HG03097 (cell line): ENCODE measurements at regions not wholly inside any gene's neighbourhood (a gene's known extent, or its start where the extent isn't known, plus 50 kb on each side); places are given as distances from the start of the nearest gene placed in this dataset.
"Not testable (repeated sequence)": the region's sequence is repeated elsewhere in the genome, so short reads cannot be mapped to it uniquely, and the experiment has no call there.

Experiments
- ATAC-seq: cut with Tn5 transposase; IDR thresholded peaks from one replicate; pipeline ENCODE4 v1.9.1; 2021; ENCODE audit not compliant: unreplicated experiment, low FRiP score

- ATAC-seq = no peak
Measured at GRCh38 chr5:145585443-145586148, 249.5 kb downstream of the PRELID2 start.

GRCh38 chr5:145579301-145579700 is 255.8 kb downstream of the PRELID2 start:
- ATAC-seq = no peak

- ATAC-seq = no peak
Measured at GRCh38 chr5:145574889-145575573, 260.1 kb downstream of the PRELID2 start.

GRCh38 chr5:145568581-145568980 is 266.6 kb downstream of the PRELID2 start:
- no peak for ATAC-seq

GRCh38 chr5:145562931-145563330 is 272.2 kb downstream of the PRELID2 start:
- no peak for ATAC-seq

GRCh38 chr5:145558288-145558687 is 276.9 kb downstream of the PRELID2 start:
- ATAC-seq = no peak

GRCh38 chr5:145557345-145557744 is 277.8 kb downstream of the PRELID2 start:
- no peak for ATAC-seq

- no peak for ATAC-seq
Measured at GRCh38 chr5:145554399-145554798, 280.7 kb downstream of the PRELID2 start.

GRCh38 chr5:145553177-145553576 is 282.0 kb downstream of the PRELID2 start:
- ATAC-seq = no peak

GRCh38 chr5:145551714-145552113 is 283.4 kb downstream of the PRELID2 start:
- no peak for ATAC-seq

- ATAC-seq = no peak
Measured at GRCh38 chr5:145548097-145548496, 287.0 kb downstream of the PRELID2 start.

GRCh38 chr5:145544401-145544800 is 290.7 kb downstream of the PRELID2 start:
- ATAC-seq = no peak

- ATAC-seq = no peak
Measured at GRCh38 chr5:145543968-145544367, 291.2 kb downstream of the PRELID2 start.

- no peak for ATAC-seq
Measured at GRCh38 chr5:145540375-145540774, 294.8 kb downstream of the PRELID2 start.

GRCh38 chr5:145539201-145539600 is 295.9 kb downstream of the PRELID2 start:
- no peak for ATAC-seq

GRCh38 chr5:145536133-145536532 is 299.0 kb downstream of the PRELID2 start:
- no peak for ATAC-seq

GRCh38 chr5:145531038-145531734 is 304.0 kb downstream of the PRELID2 start:
- ATAC-seq = no peak

GRCh38 chr5:145521523-145521922 is 313.6 kb downstream of the PRELID2 start:
- ATAC-seq = no peak

GRCh38 chr5:145521066-145521465 is 314.1 kb downstream of the PRELID2 start:
- ATAC-seq = no peak

- ATAC-seq = no peak
Measured at GRCh38 chr5:145520335-145520734, 314.8 kb downstream of the PRELID2 start.

GRCh38 chr5:145517588-145517987 is 317.6 kb downstream of the PRELID2 start:
- not testable (repeated sequence) for ATAC-seq

GRCh38 chr5:145511351-145511750 is 323.8 kb downstream of the PRELID2 start:
- ATAC-seq = no peak
